CD8-positive, alpha-beta memory T cell (primary cell): ENCODE measurements at regions not wholly inside any gene's neighbourhood (a gene's known extent, or its start where the extent isn't known, plus 50 kb on each side); places are given as distances from the start of the nearest gene placed in this dataset.

ENCODE experiments used
- CTCF ChIA-PET: fragments of 350-600 bp; sonication (Branson Sonifier 250); formaldehyde crosslinking; loops from one replicate; lab custom pipeline; 2021; ENCODE audit warnings: antibody characterized with exemption; lab: Charles Lee
- POLR2A ChIA-PET: fragments of 350-600 bp; sonication (Branson Sonifier 250); formaldehyde crosslinking; loops from one replicate; lab custom pipeline; 2021; ENCODE audit warnings: antibody characterized with exemption; lab: Charles Lee
- DNase-seq, 5 donors: peaks; one replicate each; pipeline versions ENCODE4 v3.0.0 to v3.0.0-alpha.2; 2020 to 2022; ENCODE audit warnings: mixed read lengths in 1 of 5
- H3K27ac ChIP-seq: one replicate; pipeline ENCODE4 v1.7.0; 2013; ENCODE audit warnings: low read depth, mild to moderate bottlenecking, low read length, moderate library complexity
- H3K27me3 ChIP-seq: 2 replicates; pipeline ENCODE4 v1.7.0; 2013; ENCODE audit warnings: low read length, mild to moderate bottlenecking; ENCODE audit not compliant: insufficient read depth, poor library complexity, severe bottlenecking
- H3K36me3 ChIP-seq: 2 replicates; pipeline ENCODE4 v1.7.0; 2013; ENCODE audit warnings: mild to moderate bottlenecking, low read length, moderate library complexity; ENCODE audit not compliant: insufficient read depth
- H3K4me1 ChIP-seq: 2 replicates; pipeline ENCODE4 v1.7.0; 2013; ENCODE audit warnings: mild to moderate bottlenecking, low read length, moderate library complexity; ENCODE audit not compliant: insufficient read depth
- H3K4me3 ChIP-seq: 2 replicates; pipeline ENCODE4 v1.7.0; 2013; ENCODE audit warnings: mild to moderate bottlenecking, low read length
- H3K9me3 ChIP-seq: 2 replicates; pipeline ENCODE4 v1.7.0; 2013; ENCODE audit warnings: mild to moderate bottlenecking, low read length
- H3K27ac Mint-ChIP-seq, 8 donors: one replicate each; pipeline ENCODE4 v1.8.0; 2020 to 2021; ENCODE audit warnings: mixed read lengths in 8 of 8, mild to moderate bottlenecking in 6 of 8, inconsistent platforms in 3 of 8, moderate library complexity in 3 of 8
- H3K27me3 Mint-ChIP-seq, 2 donors: one replicate each; pipeline ENCODE4 v1.8.0; 2020 to 2021; ENCODE audit warnings: mixed read lengths in 2 of 2, mild to moderate bottlenecking in 1 of 2, moderate library complexity in 1 of 2
- H3K36me3 Mint-ChIP-seq, 3 donors: one replicate each; pipeline ENCODE4 v1.8.0; 2020 to 2021; ENCODE audit warnings: mixed read lengths in 3 of 3, inconsistent platforms in 1 of 3, mild to moderate bottlenecking in 1 of 3
- H3K4me1 Mint-ChIP-seq, 3 donors: one replicate each; pipeline ENCODE4 v1.8.0; 2020 to 2021; ENCODE audit warnings: mixed read lengths in 3 of 3, inconsistent platforms in 1 of 3, mild to moderate bottlenecking in 1 of 3
- H3K4me3 Mint-ChIP-seq, 7 donors: one replicate each; pipeline ENCODE4 v1.8.0; 2020 to 2021; ENCODE audit warnings: mixed read lengths in 7 of 7, mild to moderate bottlenecking in 6 of 7, moderate library complexity in 4 of 7, inconsistent platforms in 2 of 7
- H3K9me3 Mint-ChIP-seq, 5 donors: one replicate each; pipeline ENCODE4 v1.8.0; 2020 to 2022; ENCODE audit warnings: mixed read lengths in 5 of 5, mild to moderate bottlenecking in 3 of 5, moderate library complexity in 2 of 5, inconsistent platforms in 1 of 5

DNA sequence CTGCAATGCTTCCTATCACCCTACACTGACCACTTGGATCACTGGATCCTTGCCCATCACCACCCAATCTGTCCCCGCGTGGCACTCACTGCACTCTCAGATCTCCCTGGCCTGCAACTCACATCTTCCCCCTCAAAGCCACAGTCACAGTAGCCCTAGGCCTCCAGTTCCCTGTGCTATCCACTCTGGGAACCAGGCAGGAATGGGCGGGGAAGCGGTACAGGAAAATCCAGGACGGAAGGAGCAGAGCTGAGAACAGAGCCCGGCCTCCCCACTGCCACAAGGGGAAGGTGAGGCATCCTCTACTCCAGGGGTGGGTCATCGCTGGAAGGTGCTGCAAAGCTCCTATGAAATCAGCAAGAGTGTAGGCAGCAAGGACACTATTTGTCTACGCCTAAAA, 102.6 kb downstream of the ESM1 start:
- H3K4me3 ChIP-seq: no peak overlapping the region
- Mint-ChIP-seq H3K36me3 (peaks cover 0 to 6% (median 3%) of the 10 kb centered on the region in 3 donors), H3K9me3 (no peaks in the 10 kb centered on the region), H3K4me3 (peak overlapping the region in 5 of 7 donors; percentile 52 to 80 (median 74)), H3K27ac (no peak overlapping the region), H3K4me1 (peaks cover 11 to 23% (median 16%) of the 10 kb centered on the region in 3 donors), H3K27me3 (peaks cover 26 to 63% of the 10 kb centered on the region in 2 donors)
- ChIA-PET POLR2A (interaction anchor here (0.6 kb wide), 1 partner anchor 291 kb away, joined by 7 read pairs; no protein-coding TSS in a partner anchor), CTCF (no interaction called here)
- no peaks in the 10 kb centered on the region for H3K4me1 ChIP-seq
- H3K27me3 ChIP-seq: peaks cover 8% of the 10 kb centered on the region
- no peak for DNase-seq
- no peak overlapping the region for H3K27ac ChIP-seq
- no peaks in the 10 kb centered on the region for H3K9me3 ChIP-seq
- H3K36me3 ChIP-seq: no peaks in the 10 kb centered on the region

DNA sequence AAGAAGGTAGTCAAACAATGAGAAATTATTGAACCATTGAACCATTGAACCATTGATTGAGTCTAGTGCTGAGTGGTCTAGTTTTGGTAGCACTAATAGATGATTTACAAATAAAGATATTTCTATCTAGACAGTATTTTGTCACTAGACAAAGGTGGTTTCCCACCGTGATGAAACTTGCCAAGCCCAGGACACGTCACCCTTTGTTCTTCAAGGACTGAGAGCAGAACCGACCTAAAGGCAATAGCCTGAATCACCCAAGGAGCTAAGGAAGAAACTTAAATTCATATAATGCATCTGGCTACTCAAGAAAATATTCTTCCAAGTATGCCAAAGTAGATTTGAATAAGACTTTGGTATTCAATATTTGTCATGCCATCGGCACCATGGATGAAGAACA, 103.3 kb downstream of the ESM1 start:
- peaks cover 11 to 23% (median 16%) of the 10 kb centered on the region in 3 donors for H3K4me1 Mint-ChIP-seq
- no peaks in the 10 kb centered on the region for H3K9me3 ChIP-seq
- ChIA-PET CTCF (no interaction called here), POLR2A (no interaction called here)
- no peaks in the 10 kb centered on the region for H3K9me3 Mint-ChIP-seq
- DNase-seq: no peak
- no peak overlapping the region for H3K27ac Mint-ChIP-seq
- peaks cover 0 to 6% (median 3%) of the 10 kb centered on the region in 3 donors for H3K36me3 Mint-ChIP-seq
- H3K27me3 ChIP-seq: peaks cover 8% of the 10 kb centered on the region
- H3K4me3 Mint-ChIP-seq: no peak overlapping the region
- H3K4me1 ChIP-seq: no peaks in the 10 kb centered on the region
- H3K4me3 ChIP-seq: no peak overlapping the region
- no peak overlapping the region for H3K27ac ChIP-seq
- H3K27me3 Mint-ChIP-seq: peaks cover 26 to 61% of the 10 kb centered on the region in 2 donors
- H3K36me3 ChIP-seq: no peaks in the 10 kb centered on the region

DNA sequence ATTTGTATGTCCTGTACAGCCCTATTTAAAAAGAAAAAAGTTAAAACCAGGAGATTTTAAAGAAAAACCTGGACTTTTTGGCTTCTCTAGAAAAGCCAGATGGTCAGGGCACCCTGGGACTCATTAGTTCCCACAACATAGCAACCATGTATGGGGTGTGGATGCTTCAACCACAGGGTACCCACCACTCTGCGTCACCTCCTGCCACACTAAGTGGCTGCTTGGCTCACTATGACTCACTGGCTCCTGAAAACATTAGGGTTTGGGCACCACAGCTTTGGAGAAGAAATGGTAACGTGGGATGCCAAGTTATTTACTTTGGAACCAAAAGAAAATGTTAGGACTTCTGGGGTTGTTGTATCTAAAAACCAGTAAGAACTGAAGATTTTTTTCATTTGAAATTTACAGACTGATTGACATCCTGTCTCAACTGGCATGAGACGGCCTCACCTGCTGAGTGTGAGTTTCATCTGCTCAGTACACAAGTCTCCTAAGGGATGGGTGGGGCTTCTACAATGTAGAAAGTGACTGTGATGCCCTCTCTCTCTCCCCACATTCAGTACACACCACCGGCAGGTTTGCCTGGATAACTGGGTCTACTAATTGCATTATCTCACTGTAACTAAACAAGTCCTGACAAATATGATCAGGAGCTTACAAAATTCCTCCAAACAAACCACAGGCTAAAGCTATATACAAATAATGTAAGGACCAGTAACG, 103.9 kb downstream of the ESM1 start:
- peaks cover 8% of the 10 kb centered on the region for H3K27me3 ChIP-seq
- no peaks in the 10 kb centered on the region for H3K9me3 Mint-ChIP-seq
- no peak overlapping the region for H3K4me3 ChIP-seq
- peaks cover 11 to 23% (median 16%) of the 10 kb centered on the region in 3 donors for H3K4me1 Mint-ChIP-seq
- peak overlapping the region in 4 of 8 donors; percentile 6 to 55 (median 20) for H3K27ac Mint-ChIP-seq
- peaks cover 25 to 58% of the 10 kb centered on the region in 2 donors for H3K27me3 Mint-ChIP-seq
- no peaks in the 10 kb centered on the region for H3K36me3 ChIP-seq
- H3K27ac ChIP-seq: no peak overlapping the region
- H3K4me3 Mint-ChIP-seq: no peak overlapping the region
- peaks cover 0 to 6% (median 3%) of the 10 kb centered on the region in 3 donors for H3K36me3 Mint-ChIP-seq
- peak in 2 of 5 donors; percentile 22 to 55 for DNase-seq
- ChIA-PET CTCF (interaction anchor here (1.6 kb wide), 1 partner anchor 36 kb away, joined by 3 read pairs; no protein-coding TSS in a partner anchor), POLR2A (no interaction called here)
- no peaks in the 10 kb centered on the region for H3K9me3 ChIP-seq
- no peaks in the 10 kb centered on the region for H3K4me1 ChIP-seq

DNA sequence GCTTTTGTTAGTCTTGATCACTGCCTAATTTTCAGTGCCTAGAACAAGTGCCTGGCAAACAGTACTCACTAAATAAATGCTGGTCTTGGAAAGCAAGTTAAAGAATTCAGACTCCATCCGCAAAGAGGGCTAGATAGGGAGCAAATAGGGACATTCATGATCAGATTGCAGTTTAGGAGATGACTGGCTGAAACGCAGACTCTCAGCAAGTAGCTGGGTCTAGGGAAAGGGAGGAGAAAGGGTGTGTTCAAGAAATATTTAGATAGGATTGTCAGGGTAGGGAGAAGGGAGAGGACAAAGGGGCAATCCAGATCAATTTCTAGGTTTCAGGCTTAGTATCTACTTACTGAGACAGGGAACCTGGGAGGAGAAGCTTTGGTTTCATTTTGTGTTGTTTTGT, 108.4 kb downstream of the ESM1 start:
- Mint-ChIP-seq H3K4me3 (no peak overlapping the region), H3K36me3 (no peaks in the 10 kb centered on the region), H3K27ac (no peak overlapping the region), H3K9me3 (no peaks in the 10 kb centered on the region), H3K4me1 (peaks cover 5 to 11% (median 6%) of the 10 kb centered on the region in 3 donors), H3K27me3 (peaks cover 3 to 25% of the 10 kb centered on the region in 2 donors)
- Histone ChIP-seq H3K27ac (no peak overlapping the region), H3K27me3 (no peaks in the 10 kb centered on the region), H3K4me3 (no peak overlapping the region), H3K36me3 (no peaks in the 10 kb centered on the region), H3K4me1 (no peaks in the 10 kb centered on the region), H3K9me3 (no peaks in the 10 kb centered on the region)
- POLR2A ChIA-PET: no interaction called here
- CTCF ChIA-PET: interaction anchor here (1.4 kb wide), 1 partner anchor 9 kb away, joined by 4 read pairs; no protein-coding TSS in a partner anchor
- DNase-seq: no peak

DNA sequence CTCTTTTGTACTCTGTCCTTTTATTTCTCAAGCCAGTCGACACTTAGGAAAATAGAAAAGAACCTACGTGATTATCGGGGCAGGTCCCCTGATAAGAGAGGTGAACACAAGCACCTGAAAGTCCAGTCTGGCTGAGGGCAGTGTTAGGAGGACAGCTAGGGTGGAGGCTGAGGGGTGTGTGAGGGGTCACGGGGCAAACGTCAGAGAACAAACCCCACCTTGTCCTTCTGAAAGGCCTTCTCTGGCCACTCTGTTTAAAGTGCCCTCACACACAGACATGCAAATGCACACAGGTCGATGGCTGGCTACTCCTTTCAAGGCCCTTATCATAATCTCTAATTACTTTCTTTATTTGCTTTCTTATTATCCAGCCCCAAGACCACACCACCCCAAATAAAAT, 108.8 kb downstream of the ESM1 start:
- no peaks in the 10 kb centered on the region for H3K9me3 ChIP-seq
- Mint-ChIP-seq H3K4me3 (no peak overlapping the region), H3K27ac (no peak overlapping the region), H3K36me3 (no peaks in the 10 kb centered on the region), H3K27me3 (peaks cover 3 to 20% of the 10 kb centered on the region in 2 donors), H3K4me1 (peaks cover 2 to 8% (median 3%) of the 10 kb centered on the region in 3 donors), H3K9me3 (no peaks in the 10 kb centered on the region)
- POLR2A ChIA-PET: no interaction called here
- CTCF ChIA-PET: interaction anchor here (1.4 kb wide), 1 partner anchor 9 kb away, joined by 4 read pairs; no protein-coding TSS in a partner anchor
- DNase-seq: no peak
- no peaks in the 10 kb centered on the region for H3K36me3 ChIP-seq
- no peaks in the 10 kb centered on the region for H3K27me3 ChIP-seq
- no peaks in the 10 kb centered on the region for H3K4me1 ChIP-seq
- no peak overlapping the region for H3K4me3 ChIP-seq
- H3K27ac ChIP-seq: no peak overlapping the region

DNA sequence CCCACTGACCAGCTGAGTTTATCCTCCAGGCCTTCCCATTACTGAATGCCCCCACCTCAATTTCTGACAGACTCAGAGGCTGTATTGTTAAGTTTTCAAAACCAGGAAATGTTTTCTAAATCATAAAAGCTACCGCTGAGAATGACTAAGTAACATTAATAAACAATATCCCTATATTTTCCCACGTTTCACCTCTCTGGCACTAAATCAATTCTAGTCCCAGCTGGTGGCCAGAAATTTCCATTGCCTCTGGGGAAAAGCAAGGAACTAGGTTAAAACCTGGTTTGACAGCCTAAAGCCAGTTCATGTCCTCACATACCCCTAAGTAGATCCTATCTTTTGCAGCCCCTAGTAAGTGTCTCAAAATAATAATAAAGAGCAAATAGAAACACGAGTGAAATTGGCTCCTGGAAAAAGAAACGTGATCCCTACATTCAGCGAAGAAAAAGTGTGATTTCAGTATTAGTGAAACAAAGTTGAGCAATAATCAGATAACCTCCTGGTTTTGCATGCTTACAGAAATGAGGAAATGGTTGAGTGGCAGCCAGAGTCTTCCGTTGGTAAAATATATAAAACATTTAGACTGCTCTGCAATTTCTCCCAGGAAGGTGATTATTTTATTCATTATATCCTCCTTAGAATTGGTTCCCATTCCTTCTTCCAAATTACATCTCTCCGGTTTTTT, 110.9 kb downstream of the ESM1 start:
- Mint-ChIP-seq H3K4me3 (no peak overlapping the region), H3K27ac (no peak overlapping the region), H3K9me3 (no peaks in the 10 kb centered on the region), H3K27me3 (peaks cover 4 to 20% of the 10 kb centered on the region in 2 donors), H3K4me1 (no peaks in the 10 kb centered on the region), H3K36me3 (no peaks in the 10 kb centered on the region)
- no peak overlapping the region for H3K4me3 ChIP-seq
- no peak overlapping the region for H3K27ac ChIP-seq
- no peaks in the 10 kb centered on the region for H3K9me3 ChIP-seq
- H3K27me3 ChIP-seq: no peaks in the 10 kb centered on the region
- no peaks in the 10 kb centered on the region for H3K4me1 ChIP-seq
- ChIA-PET POLR2A (no interaction called here), CTCF (interaction anchor here (1.4 kb wide), 1 partner anchor 357 kb away, joined by 5 read pairs; the partner anchor contains the start of gene SNX18)
- DNase-seq: no peak
- H3K36me3 ChIP-seq: no peaks in the 10 kb centered on the region

DNA sequence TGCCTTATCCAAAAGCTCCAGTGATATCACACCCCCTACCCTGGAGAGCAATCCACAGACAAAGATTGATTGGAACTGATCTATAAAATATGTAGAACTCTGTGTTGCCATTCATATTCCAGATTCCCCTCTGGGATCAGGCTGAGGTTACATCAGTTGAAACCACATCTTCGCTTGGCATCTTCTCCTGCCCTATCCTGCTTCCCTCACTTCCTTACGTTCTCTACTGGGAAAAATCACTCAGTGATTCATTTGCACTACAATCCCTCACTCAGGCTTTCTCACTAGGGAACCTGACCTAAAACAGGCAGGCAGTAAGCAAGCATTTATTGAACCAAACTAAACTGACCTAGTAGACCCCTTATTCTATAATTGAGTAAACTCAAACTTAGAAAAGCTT, 111.7 kb downstream of the ESM1 start:
- Mint-ChIP-seq H3K4me1 (no peaks in the 10 kb centered on the region), H3K9me3 (no peaks in the 10 kb centered on the region), H3K27ac (peak overlapping the region in 1 of 8 donors; percentile 30), H3K27me3 (peaks cover 4 to 25% of the 10 kb centered on the region in 2 donors), H3K36me3 (no peaks in the 10 kb centered on the region), H3K4me3 (no peak overlapping the region)
- Histone ChIP-seq H3K36me3 (no peaks in the 10 kb centered on the region), H3K4me3 (no peak overlapping the region), H3K27ac (no peak overlapping the region), H3K9me3 (no peaks in the 10 kb centered on the region), H3K4me1 (no peaks in the 10 kb centered on the region), H3K27me3 (no peaks in the 10 kb centered on the region)
- CTCF ChIA-PET: interaction anchor here (1.4 kb wide), 1 partner anchor 356 kb away, joined by 5 read pairs; the partner anchor contains the start of gene SNX18
- POLR2A ChIA-PET: no interaction called here
- no peak for DNase-seq

DNA sequence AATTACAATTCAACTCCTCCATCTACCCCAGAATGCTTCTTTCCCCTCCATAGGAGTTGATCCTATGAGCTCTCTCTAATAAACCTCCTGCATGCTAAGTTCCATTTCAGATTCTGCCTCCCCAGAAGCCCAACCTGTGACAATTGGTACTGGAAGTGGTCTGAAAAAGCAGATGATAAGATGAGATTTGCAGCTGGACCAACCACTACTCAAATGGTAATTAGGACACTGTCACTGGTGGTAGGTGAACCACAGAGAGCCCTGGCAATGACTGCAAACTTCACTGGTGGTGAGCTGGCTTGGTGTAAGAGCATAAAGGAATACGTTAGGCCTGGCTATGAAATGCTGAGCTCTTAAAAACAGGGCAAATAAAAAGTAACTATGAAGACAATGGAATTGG, 112.6 kb downstream of the ESM1 start:
- no peaks in the 10 kb centered on the region for H3K9me3 Mint-ChIP-seq
- no peak overlapping the region for H3K4me3 Mint-ChIP-seq
- Histone ChIP-seq H3K27me3 (no peaks in the 10 kb centered on the region), H3K36me3 (no peaks in the 10 kb centered on the region), H3K9me3 (no peaks in the 10 kb centered on the region), H3K4me1 (no peaks in the 10 kb centered on the region), H3K4me3 (no peak overlapping the region), H3K27ac (no peak overlapping the region)
- H3K27me3 Mint-ChIP-seq: peaks cover 4 to 25% of the 10 kb centered on the region in 2 donors
- H3K36me3 Mint-ChIP-seq: no peaks in the 10 kb centered on the region
- H3K27ac Mint-ChIP-seq: no peak overlapping the region
- POLR2A ChIA-PET: no interaction called here
- DNase-seq: no peak
- CTCF ChIA-PET: interaction anchor here (1.2 to 1.3 kb wide), 3 partner anchors 12 to 363 kb away, joined by 3 to 5 read pairs (median 3); no protein-coding TSS in a partner anchor
- no peaks in the 10 kb centered on the region for H3K4me1 Mint-ChIP-seq
